NCI-H1105 treated with DMSO at 0.1 percent for 48 hours (cell line): ENCODE measurements at regions not wholly inside any gene's neighbourhood (a gene's known extent, or its start where the extent isn't known, plus 50 kb on each side); places are given as distances from the start of the nearest gene placed in this dataset.

Experiments used
- DNase-seq: peaks from one replicate; lab custom pipeline; 2025; lab: John Stamatoyannopoulos, UW

GRCh38 chr16:87182759-87183158 is 134.4 kb downstream of the C16orf95 start:
- DNase-seq, result no peak

- no peak for DNase-seq
Observed at GRCh38 chr16:87183647-87184046, 133.5 kb downstream of the C16orf95 start.

- DNase-seq, result no peak
Observed at GRCh38 chr16:87185308-87185707, 131.9 kb downstream of the C16orf95 start.

GRCh38 chr16:87185983-87186382 is 131.2 kb downstream of the C16orf95 start:
- DNase-seq, result no peak

DNA sequence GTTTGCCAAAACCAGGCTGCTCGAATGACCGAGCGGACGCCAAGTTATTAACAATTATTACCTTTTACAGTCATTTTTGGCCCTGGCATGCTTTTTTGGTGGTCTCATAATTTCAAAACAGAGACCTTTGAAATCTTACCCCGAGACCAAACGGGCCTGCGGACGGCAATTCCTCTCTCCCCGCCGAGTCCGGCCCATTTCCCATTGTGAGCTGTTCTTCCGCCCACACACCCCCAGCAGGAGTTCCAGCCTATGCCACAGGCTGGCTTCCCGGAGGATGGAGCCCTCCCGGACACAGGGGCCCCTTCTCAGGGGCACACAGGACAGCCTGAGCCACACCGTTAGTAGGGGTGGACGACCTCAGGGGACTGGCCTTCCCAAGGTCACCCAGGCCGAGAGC is 130.7 kb downstream of the C16orf95 start:
- DNase-seq, result no peak

- DNase-seq, result no peak
Observed at GRCh38 chr16:87186876-87187533, 130.2 kb downstream of the C16orf95 start.

- no peak for DNase-seq
Observed at GRCh38 chr16:87188104-87188503, 129.1 kb downstream of the C16orf95 start.

DNA sequence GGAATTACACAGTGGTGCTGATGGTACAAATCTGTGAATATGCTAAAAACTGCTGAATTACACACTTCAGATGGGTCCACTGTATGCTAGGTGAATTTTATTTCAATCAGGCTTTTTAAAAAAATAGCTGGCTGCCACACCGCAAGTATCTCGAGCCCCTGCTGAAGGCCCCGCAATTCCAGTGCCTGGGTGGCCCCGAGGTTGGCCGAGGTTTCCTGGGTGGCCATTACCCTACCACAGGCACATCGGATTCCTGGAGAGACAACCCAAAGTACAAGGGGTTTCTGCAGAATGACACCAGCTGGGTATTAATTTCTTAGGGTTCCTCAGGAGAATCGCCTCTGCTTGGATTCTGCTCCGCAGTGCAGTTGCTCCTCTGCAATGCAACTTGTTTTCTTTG is 127.8 kb downstream of the C16orf95 start:
- DNase-seq, result no peak

GRCh38 chr16:87190288-87191230 is 126.6 kb downstream of the C16orf95 start:
- DNase-seq, result no peak

DNA sequence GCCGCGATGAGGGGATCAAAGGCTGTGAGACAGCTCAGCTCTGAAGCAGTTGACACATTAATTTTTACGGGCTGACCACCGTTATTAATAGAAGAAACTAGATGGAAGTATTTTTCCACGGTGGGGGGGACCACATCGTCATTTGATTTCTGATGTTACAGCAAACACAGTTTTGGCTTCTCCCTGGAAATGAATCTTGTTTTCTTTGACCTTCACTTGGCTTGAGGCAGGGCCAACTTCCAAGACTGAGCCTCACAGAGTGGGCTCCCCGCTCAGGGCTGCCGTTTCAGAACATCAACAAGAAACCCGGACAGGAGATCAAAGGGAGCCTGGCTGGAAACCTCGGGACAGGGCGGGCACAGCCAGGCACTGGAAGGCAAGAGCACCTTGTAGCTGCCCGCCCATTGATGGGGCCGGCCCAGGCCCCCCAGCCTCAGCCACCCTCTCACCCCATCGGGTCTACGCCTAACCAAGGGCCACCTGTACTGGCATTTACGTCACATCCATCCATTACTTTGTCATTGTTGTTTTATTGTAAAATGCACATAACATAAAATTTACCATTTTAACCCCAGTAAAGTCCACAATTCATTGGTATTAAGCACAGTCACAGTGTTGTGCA is 124.6 kb downstream of the C16orf95 start:
- no peak for DNase-seq

DNA sequence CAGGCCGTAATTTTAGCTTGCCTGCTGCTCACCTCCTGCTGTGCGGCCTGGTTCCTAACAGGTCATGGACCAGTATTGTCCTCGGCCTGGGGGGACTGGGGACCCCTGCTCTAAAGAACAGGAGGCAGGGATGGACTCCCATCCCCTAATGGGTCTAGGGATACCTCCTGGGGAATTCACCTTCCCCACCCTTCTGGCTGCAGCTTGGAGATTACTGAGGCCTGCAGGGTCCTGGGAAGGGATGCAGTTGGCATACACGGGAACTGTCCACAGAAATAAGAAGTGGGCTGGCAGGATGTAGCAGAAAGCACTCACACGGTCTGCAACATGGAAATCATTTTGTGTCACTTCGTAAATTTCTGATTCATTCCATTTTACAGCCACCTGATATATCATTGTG is 123.0 kb downstream of the C16orf95 start:
- no peak for DNase-seq

GRCh38 chr16:87195161-87195560 is 122.0 kb downstream of the C16orf95 start:
- no peak for DNase-seq

- no peak for DNase-seq
Observed at GRCh38 chr16:87196231-87196630, 121.0 kb downstream of the C16orf95 start.

DNA sequence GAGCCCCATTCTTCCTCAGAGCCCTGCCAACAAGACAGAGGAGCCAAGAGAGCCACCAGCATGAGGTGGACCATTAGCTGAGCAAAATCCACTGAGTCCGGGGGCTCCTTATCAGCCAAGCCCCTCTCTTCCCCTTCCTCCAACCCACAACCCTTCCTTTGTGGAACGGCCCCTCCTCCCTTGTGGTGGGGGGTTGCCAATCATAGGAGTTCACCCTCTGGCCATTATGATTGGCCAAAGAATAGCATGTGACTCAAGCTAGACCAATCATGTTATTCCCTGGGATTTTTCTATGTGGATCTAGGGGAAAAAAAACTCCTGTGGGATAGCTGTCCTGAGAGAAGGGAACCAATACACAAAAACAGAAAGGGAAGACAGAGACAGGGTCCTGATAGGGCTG is 120.5 kb downstream of the C16orf95 start:
- no peak for DNase-seq

GRCh38 chr16:87198328-87198832 is 118.8 kb downstream of the C16orf95 start:
- no peak for DNase-seq

GRCh38 chr16:87198881-87199280 is 118.3 kb downstream of the C16orf95 start:
- DNase-seq, result no peak

DNA sequence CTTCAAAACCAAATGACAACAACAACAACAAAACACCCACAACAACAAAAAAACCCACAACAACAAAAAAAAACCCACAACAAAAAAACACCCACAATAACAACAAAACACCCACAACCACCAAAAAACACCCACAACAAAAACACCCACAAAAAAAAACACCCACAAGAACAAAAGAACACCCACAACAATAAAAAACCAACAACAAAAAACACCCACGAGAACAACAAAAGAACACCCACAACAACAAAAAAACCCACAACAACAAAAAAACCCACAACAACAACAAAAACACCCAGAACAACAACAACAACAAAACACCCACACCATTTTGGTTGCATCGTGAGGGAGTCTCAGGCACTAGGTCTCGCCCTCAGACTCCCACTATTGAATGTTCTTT is 117.8 kb downstream of the C16orf95 start:
- no peak for DNase-seq

- no peak for DNase-seq
Observed at GRCh38 chr16:87199901-87200300, 117.3 kb downstream of the C16orf95 start.

GRCh38 chr16:87200637-87201036 is 116.6 kb downstream of the C16orf95 start:
- no peak for DNase-seq

GRCh38 chr16:87201052-87201451 is 116.1 kb downstream of the C16orf95 start:
- no peak for DNase-seq

- no peak for DNase-seq
Observed at GRCh38 chr16:87201790-87202189, 115.4 kb downstream of the C16orf95 start.

DNA sequence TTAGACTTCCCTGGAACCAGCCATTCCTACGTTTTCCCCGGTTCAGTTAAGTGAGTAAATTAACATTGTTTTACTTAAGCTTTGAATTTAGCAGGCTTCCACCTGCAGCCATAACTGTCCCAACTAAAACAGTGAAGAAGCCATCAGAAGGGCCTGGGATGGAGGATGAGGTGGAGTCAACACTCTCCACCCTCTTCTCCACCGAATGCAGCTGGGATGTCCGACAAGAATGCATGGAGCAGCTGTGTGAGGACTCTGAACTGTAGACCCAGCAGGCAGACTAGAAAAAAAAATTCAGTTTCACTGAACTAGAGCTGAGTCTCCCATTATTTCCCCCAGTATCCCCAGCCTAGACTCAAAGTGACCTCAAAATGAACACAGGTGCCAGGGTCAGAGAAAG is 114.8 kb downstream of the C16orf95 start:
- no peak for DNase-seq
